GM10248 (cell line): ENCODE measurements at regions not wholly inside any gene's neighbourhood (a gene's known extent, or its start where the extent isn't known, plus 50 kb on each side); places are given as distances from the start of the nearest gene placed in this dataset.
"Not testable (repeated sequence)": the region's sequence is repeated elsewhere in the genome, so short reads cannot be mapped to it uniquely, and the experiment has no call there.

Experiments
- CTCF ChIA-PET: fragments of 300-600 bp; sonication (Branson Sonifier 250); formaldehyde crosslinking; extraction: SDS; loops from one replicate; lab custom pipeline; 2021; ENCODE audit warnings: antibody characterized with exemption; lab: Yijun Ruan, JAX
- POLR2A ChIA-PET: fragments of 350-650 bp; sonication (Branson Sonifier 250); formaldehyde crosslinking; extraction: SDS; loops from one replicate; lab custom pipeline; 2020; ENCODE audit warnings: antibody characterized with exemption; lab: Yijun Ruan, JAX
- DNase-seq: peaks from one replicate; pipeline ENCODE4 v3.0.0; 2012; ENCODE audit errors: extremely low spot score
- CTCF ChIP-seq: IDR thresholded peaks from 2 replicates; pipeline ENCODE4 v1.5.1; 2012; ENCODE audit warnings: mild to moderate bottlenecking, low read depth; ENCODE audit errors: extremely low read depth, missing control alignments, control extremely low read depth

- ChIA-PET POLR2A (no interaction called here), CTCF (interaction anchor here (0.9 to 2.7 kb wide), 3 partner anchors 9 to 10 kb away, joined by 3 to 7 read pairs (median 7); no protein-coding TSS in a partner anchor)
- no peak for TF ChIP-seq CTCF
- DNase-seq = no peak
Observed at GRCh38 chr2:21233194-21233593, 109.4 kb downstream of the TDRD15 start.

DNA sequence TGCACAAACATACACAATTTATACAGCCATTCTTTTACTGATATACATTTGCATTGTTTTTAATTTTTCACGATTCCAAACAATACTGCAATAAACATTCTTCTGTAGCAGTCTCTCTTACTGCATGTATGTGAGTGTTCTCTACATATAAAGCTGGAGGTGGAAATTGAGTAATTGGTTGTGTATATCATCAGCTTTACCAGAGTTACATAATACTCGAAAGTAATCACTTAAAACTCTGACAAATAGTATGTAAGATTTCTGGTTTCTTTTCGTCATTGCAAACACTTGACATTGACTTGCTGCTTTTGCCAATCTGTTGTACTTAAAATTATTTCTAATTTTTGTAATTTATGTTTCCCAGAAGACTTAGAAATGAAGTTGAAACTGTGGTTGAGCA is 110.2 kb downstream of the TDRD15 start:
- ChIA-PET CTCF (interaction anchor here (0.9 to 2.7 kb wide), 2 partner anchors 10 kb away, joined by 5 to 7 read pairs; no protein-coding TSS in a partner anchor), POLR2A (no interaction called here)
- no peak for DNase-seq
- no peak for TF ChIP-seq CTCF

GRCh38 chr2:21234464-21235120 is 110.8 kb downstream of the TDRD15 start:
- CTCF ChIA-PET = interaction anchor here (0.9 kb wide), 1 partner anchor 11 kb away, joined by 5 read pairs; no protein-coding TSS in a partner anchor
- no peak for TF ChIP-seq CTCF
- POLR2A ChIA-PET = no interaction called here
- no peak for DNase-seq

DNA sequence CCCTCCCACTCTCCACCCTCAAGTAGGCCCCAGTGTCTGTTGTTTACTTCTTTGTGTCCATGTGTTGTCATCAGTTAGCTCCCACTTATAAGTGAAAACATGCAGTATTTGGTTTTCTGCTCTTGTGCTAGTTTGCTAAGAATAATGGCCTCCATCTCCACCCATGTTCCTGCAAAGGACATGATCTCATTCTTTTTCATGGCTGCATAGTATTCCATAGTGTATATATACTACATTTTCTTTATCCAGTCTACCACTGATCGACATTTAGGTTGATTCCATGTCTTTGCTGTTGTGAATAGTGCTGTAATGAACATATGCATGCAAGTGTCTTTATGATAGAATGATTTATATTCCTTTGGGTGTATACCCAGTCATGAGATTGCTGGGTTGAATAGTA is 116.0 kb downstream of the TDRD15 start:
- POLR2A ChIA-PET, CTCF ChIA-PET, DNase-seq: not testable (repeated sequence)

DNA sequence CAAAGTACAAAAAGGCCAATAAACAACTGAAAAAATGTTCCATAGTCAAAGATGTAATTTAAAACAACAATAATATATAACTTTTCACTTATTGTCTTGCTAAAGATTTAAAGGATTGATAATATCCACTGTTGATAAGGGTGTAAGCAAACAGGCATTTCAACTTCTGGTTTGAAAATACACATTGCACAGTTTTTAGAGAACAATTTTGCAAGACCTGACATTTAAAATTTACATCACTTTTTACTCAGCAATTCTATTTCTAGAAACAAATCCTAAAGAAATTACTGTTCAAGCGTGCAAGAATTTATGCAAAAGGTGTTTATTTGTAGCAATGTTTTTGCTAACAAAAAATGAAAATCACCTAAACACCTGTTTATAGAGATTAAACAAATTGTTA is 120.4 kb downstream of the TDRD15 start:
- POLR2A ChIA-PET = no interaction called here

GRCh38 chr2:21245565-21245964 is 121.8 kb downstream of the TDRD15 start:
- no peak for DNase-seq
- no peak for TF ChIP-seq CTCF
- ChIA-PET POLR2A (no interaction called here), CTCF (no interaction called here)

More for the DNA sequence above, 120.4 kb downstream of the TDRD15 start:
- no peak for TF ChIP-seq CTCF
- CTCF ChIA-PET = interaction anchor here (1.2 kb wide), 1 partner anchor 12 kb away, joined by 7 read pairs; no protein-coding TSS in a partner anchor
- DNase-seq = no peak

DNA sequence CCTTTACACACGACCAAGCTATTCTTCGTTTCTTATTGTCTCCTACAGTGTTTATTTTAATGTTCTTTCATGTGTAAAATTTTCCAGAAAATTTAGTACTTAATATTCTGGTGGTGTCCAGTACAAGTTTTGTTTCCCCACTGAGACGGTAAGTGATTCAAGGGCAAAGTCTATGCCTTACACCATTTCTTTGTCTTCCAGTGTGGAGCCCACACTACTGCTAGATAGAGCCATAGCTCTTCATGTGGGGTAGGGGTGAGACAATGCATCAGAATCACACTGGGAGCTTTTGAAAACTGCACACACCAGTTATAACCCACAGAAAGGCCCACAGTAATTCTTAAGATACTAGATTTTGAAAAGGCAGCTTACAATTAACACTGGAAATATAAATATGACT is 125.6 kb downstream of the TDRD15 start:
- TF ChIP-seq CTCF = no peak
- DNase-seq = no peak
- ChIA-PET POLR2A (no interaction called here), CTCF (interaction anchor here (1.2 to 1.7 kb wide), 2 partner anchors 11 to 17 kb away, joined by 3 to 6 read pairs; no protein-coding TSS in a partner anchor)
